NCI-H2196 treated with DMSO at 0.1 percent for 48 hours (cell line): ENCODE measurements at regions not wholly inside any gene's neighbourhood (a gene's known extent, or its start where the extent isn't known, plus 50 kb on each side); places are given as distances from the start of the nearest gene placed in this dataset.

ENCODE experiments used
- DNase-seq: peaks from one replicate; lab custom pipeline; 2025; ENCODE audit not compliant: unreplicated experiment; lab: John Stamatoyannopoulos, UW

DNA sequence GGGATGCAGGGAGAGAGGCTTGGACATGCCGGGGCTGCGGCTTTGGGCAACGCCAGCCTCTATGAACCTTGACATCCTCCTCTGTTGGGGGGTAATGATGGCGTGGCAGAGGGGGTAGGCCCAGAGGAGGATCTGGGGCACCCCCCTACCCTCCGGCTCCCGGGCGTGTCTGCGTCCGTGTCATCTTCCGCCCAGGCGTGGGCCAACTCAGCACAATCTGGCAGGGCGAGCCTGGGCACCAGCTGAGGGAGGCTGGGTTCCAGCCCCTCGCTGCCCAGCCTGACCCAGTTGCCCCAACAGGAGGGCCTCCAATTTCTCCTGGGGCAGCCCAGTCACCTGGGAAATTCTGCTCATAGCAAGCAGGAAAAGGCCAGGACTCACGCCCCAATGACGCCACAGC lies 62.9 kb upstream of the IL17B start:
- no peak for DNase-seq

GRCh38 chr5:149441194-149441753 lies 62.2 kb upstream of the IL17B start:
- no peak for DNase-seq

DNA sequence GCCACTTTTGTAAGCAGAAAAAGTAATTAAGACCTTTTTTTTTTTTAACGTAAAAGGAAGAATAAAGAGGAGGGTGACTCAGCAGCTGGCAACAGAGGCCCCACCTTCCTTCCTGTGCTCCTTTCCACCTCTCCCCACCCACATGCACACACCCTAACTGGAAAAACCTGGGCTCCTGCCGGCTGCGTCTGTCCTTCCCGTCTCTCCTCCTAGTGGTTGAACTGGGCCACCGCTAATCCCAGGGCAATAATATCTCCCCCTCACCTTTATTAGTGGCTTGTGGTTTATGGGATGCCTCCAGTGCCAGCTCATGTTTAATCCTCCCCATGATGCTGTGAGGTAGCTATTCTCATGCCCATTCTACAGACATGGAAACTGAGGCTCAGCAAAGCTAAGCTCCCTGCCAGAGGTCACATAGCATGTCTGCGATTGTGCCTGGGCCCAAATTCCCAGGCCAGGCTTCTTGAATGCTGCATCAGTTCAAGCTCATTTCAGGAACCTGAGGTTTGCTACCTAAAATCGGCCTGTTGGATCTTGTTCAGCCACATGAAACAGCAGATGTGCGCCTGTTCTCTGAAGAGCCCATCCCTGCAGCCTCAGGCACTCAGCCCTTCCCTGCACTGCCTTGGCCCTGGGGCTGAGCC lies 60.9 kb upstream of the IL17B start:
- DNase-seq = no peak

DNA sequence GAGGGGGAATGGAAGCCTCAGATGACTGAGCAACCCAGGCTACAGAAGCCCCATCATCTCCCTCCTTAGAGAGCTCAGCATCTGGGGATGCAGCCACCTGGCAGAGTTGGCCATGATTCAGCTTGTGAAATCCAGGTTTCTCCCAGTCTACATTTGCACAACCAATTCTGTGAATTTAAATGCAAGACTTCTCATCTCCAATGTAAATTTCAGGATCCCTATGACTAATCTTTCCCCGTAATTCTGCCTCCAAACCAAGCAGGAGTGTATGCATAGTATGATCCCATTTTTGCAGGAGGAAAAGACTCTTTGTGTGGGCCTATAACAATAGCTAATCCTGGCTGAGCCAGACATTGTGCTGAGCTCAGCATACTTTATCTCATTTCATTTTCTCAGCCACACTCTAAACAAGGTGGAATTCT lies 59.6 kb upstream of the IL17B start:
- no peak for DNase-seq

DNA sequence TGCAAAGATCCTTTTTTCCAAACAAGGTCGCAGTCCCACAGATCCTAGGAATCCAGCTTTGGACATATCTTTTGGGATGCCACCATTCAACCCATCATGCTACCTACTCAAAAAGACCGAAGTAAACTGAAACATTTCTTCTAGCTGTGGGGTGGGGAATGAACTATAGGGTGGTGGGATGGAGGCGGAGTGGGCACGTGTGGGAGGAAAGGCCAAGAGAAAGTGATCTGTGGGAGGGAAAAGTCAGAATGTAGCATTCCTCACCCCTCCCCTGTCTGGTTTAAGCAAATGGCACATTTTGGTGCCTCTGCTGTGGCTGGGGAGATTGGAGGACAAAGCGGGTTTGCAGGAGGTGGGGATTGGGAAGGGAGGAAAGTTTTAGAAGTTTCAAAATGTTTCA lies 59.2 kb upstream of the IL17B start:
- no peak for DNase-seq

GRCh38 chr5:149437391-149438040 lies 58.4 kb upstream of the IL17B start:
- DNase-seq = no peak

DNA sequence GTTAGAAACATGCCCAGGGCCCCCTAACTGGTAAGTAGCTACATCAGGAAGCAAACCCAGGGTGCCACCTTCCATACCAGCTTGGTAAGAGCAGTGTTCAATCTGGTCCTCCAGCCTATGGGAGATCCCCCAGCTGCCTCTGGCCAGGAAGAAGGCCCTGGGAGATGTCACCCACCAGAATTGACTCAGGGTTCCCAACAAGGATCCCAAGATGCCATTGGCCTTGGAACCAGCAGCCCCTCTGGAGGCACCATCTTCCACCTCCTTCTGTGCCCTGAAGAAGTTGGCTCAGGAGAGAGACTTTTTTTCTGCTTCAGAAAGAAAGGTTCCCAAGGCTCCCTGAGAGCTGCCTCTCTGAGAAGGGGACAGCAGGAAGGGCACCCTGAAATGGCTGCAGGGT lies 56.6 kb upstream of the IL17B start:
- DNase-seq = no peak

GRCh38 chr5:149435015-149435376 lies 55.9 kb upstream of the IL17B start:
- DNase-seq = no peak

DNA sequence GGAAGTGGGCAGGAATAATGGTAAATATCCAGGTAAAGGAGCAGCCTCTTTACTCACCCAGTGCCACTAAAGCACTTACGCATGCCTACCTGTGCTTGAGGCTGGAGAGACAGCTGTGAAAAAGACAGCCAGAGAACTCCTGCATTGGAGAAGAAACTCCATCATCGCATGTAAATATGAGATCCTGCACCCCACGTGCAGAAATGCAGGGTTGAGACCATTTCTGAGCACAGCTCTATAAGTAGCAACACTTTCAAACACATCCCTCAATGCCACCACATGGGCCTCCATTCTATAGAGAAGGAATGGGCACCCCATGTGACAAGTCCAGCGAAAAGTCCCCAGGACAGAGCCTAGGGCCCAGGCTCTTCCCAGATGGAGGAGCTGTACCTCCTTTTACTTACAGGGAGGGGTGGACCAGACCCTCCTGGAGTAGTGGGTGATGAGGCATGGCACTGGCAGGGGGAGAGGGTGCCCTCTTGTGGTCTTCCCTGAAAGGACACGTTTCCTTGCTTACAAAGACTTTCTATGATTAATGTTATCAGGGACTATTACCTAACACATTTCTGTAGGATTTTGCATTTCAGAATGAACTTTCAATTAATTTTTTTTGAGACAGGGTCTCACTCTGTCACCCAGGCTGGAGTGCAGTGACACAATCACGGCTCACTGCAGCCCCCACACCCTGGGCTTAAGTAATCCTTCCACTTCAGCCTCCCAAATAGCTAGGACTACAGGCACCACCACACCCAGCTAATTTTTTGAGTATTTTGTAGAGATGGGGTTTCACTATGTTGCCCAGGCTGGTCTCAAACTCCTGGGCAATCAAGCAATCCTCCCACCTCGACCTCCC lies 55.3 kb upstream of the IL17B start:
- peak; percentile 21 for DNase-seq

DNA sequence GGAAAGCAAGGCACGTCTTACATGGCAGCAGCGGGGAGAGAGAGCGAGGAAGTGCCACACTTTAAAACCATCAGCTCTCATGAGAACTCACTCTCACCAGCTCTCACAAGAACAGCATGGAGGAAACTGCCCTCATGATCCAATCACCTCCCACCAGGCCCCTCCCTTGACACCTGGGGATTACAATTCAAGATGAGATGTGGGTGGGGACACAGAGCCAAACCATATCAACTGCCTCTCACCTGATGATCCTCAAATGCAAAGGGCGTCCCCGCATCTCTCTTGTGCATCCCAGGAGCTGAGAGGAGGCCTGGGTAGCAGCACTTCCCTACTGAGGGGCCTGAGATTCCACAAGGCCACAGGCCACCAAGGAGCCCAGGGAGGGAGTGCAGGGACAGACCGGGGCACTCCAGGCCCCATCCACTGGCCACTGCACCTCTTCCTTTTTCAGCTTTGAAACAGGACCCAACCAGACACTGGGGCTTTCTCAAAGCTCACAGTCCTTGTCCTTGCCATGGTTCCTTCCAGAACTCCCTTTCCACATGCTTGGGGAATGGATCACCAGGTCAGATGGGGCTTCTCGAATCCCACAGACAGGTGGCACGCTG lies 54.5 kb upstream of the IL17B start:
- no peak for DNase-seq

DNA sequence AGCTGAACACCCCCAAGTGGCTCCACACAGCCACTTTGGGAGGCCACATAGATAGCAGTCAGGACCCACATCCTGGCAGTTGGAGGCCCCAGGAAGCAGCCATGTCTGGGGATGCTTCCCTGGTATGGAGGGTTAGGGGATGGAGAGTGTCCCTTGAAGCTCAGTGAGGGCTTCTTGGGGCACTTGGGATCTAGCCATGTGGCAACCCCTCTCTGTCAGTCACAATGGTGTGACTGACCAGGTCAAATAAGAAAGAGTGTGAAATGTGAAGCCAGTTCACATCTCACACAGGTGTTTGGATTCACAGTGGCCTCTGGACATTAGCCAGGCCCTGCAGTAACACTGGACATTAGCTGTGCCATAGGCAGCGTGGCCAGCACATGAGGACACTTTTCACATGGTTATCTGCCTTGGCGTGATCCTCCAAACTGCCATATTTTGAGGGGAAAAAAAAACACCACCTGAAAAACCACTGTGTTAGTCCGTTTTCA lies 53.9 kb upstream of the IL17B start:
- DNase-seq = no peak

DNA sequence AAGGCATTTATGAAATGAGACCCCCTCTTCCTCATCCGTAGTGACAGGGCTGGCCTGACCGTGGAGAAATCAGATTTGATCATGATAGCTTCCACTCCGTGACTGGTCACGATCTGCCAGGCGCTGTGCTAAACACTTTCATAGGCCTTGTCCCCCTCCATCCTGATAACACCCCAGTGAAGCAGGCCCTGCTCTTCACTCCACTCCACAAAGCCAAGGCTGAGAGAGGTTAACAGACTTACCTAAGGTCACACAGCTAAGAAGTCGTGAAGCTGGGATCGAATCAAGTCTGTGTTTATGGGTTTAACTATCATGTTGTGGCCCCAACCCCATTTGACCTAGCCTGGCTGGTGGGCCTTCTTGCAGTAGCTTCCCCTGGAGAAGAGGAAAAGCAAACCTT lies 53.3 kb upstream of the IL17B start:
- DNase-seq = no peak

DNA sequence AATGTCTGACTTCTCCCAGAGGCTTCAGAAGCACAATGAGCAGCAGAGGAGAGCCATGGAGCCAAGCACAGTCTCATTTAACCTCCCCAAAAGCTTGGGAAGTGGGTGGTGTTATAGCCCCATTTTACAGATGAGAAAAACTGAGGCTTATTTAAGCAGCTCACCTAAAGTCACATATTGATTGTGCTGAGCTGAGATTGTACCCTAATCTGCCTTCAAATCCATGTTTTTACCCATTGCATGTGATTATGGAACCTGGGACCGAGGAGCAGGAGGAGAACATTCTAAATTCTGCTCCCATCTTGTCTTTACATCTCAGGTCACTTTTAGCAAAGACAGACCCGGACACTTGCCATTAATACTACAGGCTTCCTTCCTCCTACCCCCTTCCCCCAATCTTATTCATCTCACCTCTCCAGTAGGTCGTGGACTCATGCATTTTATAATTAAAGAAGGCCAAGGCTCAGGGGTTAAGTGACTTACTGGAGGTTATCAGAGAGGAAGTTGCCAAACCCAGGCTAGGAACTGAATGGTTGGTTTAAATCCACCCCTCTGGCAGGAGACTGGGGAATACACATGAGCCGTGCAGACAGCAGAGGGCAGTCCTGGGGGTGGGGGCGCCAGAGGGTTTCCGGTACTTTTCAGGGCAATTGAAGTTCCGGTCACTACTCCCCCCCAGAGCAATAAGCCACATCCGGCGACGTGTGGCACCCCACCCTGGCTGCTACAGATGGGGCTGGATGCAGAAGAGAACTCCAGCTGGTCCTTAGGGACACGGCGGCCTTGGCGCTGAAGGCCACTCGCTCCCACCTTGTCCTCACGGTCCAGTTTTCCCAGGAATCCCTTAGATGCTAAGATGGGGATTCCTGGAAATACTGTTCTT lies 51.0 kb upstream of the IL17B start:
- DNase-seq = no peak
